CD4-positive, alpha-beta T cell (primary cell): ENCODE measurements at regions not wholly inside any gene's neighbourhood (a gene's known extent, or its start where the extent isn't known, plus 50 kb on each side); places are given as distances from the start of the nearest gene placed in this dataset.

ENCODE experiments used
- ATAC-seq: fragments of 200-7000 bp; cut with Tn5 transposase; one replicate; pipeline ENCODE4 v1.10.0; 2022; ENCODE audit warnings: mild to moderate bottlenecking; ENCODE audit not compliant: poor library complexity
- CTCF ChIA-PET: fragments of 350-600 bp; sonication (Branson Sonifier 250); formaldehyde crosslinking; loops from one replicate; lab custom pipeline; 2021; ENCODE audit warnings: antibody characterized with exemption, inconsistent platforms; lab: Charles Lee
- POLR2A ChIA-PET: fragments of 350-600 bp; sonication (Branson Sonifier 250); formaldehyde crosslinking; loops from one replicate; lab custom pipeline; 2021; ENCODE audit warnings: antibody characterized with exemption, inconsistent platforms; lab: Charles Lee
- DNase-seq, 14 experiments: peaks; one replicate each; pipeline ENCODE4 v3.0.0-alpha.2; 2013 to 2020; ENCODE audit warnings: mixed read lengths in 2 of 14
- H3K27ac ChIP-seq, 2 donors: one replicate each; pipeline versions ENCODE4 v1.5.1 to v1.7.0; 2013; ENCODE audit warnings: low read length in 2 of 2, low read depth in 1 of 2, mild to moderate bottlenecking in 1 of 2
- H3K27me3 ChIP-seq, 2 experiments: 1 replicate in 1 of 2; 2 replicates in 1 of 2; pipeline versions ENCODE4 v1.6.1 to v1.7.0; 2013; ENCODE audit warnings: low read length in 2 of 2, control low read depth in 1 of 2, mild to moderate bottlenecking in 1 of 2, moderate library complexity in 1 of 2; ENCODE audit not compliant: insufficient read depth in 2 of 2, control insufficient read depth in 1 of 2
- H3K36me3 ChIP-seq: one replicate; pipeline ENCODE4 v1.6.1; 2013; ENCODE audit warnings: low read length, control low read depth; ENCODE audit not compliant: insufficient read depth
- H3K4me1 ChIP-seq: one replicate; pipeline ENCODE4 v1.6.1; 2013; ENCODE audit warnings: low read length, control low read depth; ENCODE audit not compliant: insufficient read depth
- H3K4me3 ChIP-seq: one replicate; pipeline ENCODE4 v1.5.1; 2013; ENCODE audit warnings: mild to moderate bottlenecking, low read length, moderate library complexity
- H3K9me3 ChIP-seq, 2 experiments: 1 replicate in 1 of 2; 2 replicates in 1 of 2; pipeline versions ENCODE4 v1.6.1 to v1.7.0; 2013; ENCODE audit warnings: low read length in 2 of 2, mild to moderate bottlenecking in 2 of 2, control low read depth in 1 of 2, moderate library complexity in 1 of 2; ENCODE audit not compliant: control insufficient read depth in 1 of 2, insufficient read depth in 1 of 2
- H3K27ac Mint-ChIP-seq: one replicate; pipeline ENCODE4 v1.8.0; 2020; ENCODE audit warnings: mixed read lengths
- H3K27me3 Mint-ChIP-seq: one replicate; pipeline ENCODE4 v1.8.0; 2021; ENCODE audit warnings: mixed read lengths
- H3K36me3 Mint-ChIP-seq: one replicate; pipeline ENCODE4 v1.8.0; 2021; ENCODE audit warnings: low read depth, mixed read lengths
- H3K4me1 Mint-ChIP-seq: one replicate; pipeline ENCODE4 v1.8.0; 2021; ENCODE audit warnings: low read depth, mixed read lengths
- H3K4me3 Mint-ChIP-seq: one replicate; pipeline ENCODE4 v1.8.0; 2020; ENCODE audit warnings: mild to moderate bottlenecking, mixed read lengths
- H3K9me3 Mint-ChIP-seq: one replicate; pipeline ENCODE4 v1.8.0; 2020; ENCODE audit warnings: mixed read lengths
- intact Hi-C, 2 experiments: fragments of 100-400 bp; cut with DNase I in 1 of 2; cut with micrococcal nuclease in 1 of 2; formaldehyde crosslinking; loops; one replicate each; pipeline versions ENCODE4 v1.15.1 to v1.9.0; 2023 to 2025; cut with DNase I, micrococcal nuclease
- TF ChIP-seq, protein P1 (sequence below): fragments of 200-600 bp; IDR thresholded peaks from one replicate; pipeline ENCODE4 v1.8.0; 2022; ENCODE audit warnings: antibody characterized with exemption, mild to moderate bottlenecking

DNA sequence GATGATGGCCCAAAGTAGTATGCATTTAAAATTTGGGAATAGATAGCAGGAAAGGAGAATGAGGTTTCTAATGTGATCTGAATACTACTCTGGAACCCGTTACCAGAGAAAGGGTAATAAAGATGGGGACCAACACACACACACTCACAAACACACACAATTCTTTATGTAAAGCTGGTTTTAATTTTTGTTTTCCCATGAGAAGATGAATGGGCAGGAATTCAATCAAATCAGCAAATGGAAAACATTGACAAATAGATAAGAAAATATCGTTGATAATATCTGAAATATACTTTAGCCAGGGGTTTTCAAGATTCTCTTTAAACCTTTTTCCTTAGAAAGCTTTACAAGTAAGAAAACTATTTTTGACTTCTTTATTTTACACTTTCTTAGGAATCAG lies 303.0 kb downstream of the PRL start:
- Histone ChIP-seq H3K36me3 (no peaks in the 10 kb centered on the region), H3K9me3 (no peaks in the 10 kb centered on the region), H3K4me1 (no peaks in the 10 kb centered on the region), H3K4me3 (no peak overlapping the region), H3K27me3 (no peaks in the 10 kb centered on the region), H3K27ac (no peak overlapping the region)
- ATAC-seq (no peak), DNase-seq (no peak)
- no peak overlapping the region for H3K27ac Mint-ChIP-seq
- H3K9me3 Mint-ChIP-seq = no peaks in the 10 kb centered on the region
- TF ChIP-seq, protein P1, sequence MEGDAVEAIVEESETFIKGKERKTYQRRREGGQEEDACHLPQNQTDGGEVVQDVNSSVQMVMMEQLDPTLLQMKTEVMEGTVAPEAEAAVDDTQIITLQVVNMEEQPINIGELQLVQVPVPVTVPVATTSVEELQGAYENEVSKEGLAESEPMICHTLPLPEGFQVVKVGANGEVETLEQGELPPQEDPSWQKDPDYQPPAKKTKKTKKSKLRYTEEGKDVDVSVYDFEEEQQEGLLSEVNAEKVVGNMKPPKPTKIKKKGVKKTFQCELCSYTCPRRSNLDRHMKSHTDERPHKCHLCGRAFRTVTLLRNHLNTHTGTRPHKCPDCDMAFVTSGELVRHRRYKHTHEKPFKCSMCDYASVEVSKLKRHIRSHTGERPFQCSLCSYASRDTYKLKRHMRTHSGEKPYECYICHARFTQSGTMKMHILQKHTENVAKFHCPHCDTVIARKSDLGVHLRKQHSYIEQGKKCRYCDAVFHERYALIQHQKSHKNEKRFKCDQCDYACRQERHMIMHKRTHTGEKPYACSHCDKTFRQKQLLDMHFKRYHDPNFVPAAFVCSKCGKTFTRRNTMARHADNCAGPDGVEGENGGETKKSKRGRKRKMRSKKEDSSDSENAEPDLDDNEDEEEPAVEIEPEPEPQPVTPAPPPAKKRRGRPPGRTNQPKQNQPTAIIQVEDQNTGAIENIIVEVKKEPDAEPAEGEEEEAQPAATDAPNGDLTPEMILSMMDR = no peak
- H3K27me3 Mint-ChIP-seq = no peaks in the 10 kb centered on the region
- CTCF ChIA-PET = interaction anchor here (1.0 kb wide), 1 partner anchor 9 kb away, joined by 4 read pairs; no protein-coding TSS in a partner anchor
- H3K4me3 Mint-ChIP-seq = no peak overlapping the region
- no peaks in the 10 kb centered on the region for H3K36me3 Mint-ChIP-seq
- H3K4me1 Mint-ChIP-seq = peaks cover 18% of the 10 kb centered on the region
- intact Hi-C loops = no loop called here
- POLR2A ChIA-PET = no interaction called here

DNA sequence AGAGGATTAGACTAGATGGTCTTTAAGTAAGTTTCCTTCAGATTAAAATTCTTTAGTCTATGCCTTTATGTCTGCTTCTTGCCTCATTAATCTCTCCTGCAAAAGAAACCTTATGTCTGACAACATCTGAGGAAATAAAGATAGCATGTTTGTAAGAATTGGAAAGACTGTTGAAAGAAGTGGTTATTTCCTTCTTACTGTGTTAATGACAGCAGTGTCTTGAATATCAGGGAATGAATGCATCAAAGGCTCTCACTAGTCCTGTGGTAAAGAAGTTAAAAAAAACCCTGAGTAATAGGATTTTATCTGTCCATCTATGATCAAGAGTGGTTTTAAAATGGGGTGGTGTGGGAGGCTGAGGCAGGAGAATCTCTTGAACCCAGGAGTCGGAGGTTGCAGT lies 302.0 kb downstream of the PRL start:
- Histone ChIP-seq H3K9me3 (no peaks in the 10 kb centered on the region), H3K36me3 (no peaks in the 10 kb centered on the region), H3K27me3 (no peaks in the 10 kb centered on the region), H3K4me3 (no peak overlapping the region), H3K27ac (no peak overlapping the region), H3K4me1 (no peaks in the 10 kb centered on the region)
- intact Hi-C loops = no loop called here
- H3K4me3 Mint-ChIP-seq = no peak overlapping the region
- CTCF ChIA-PET = no interaction called here
- no peak for ATAC-seq
- no peaks in the 10 kb centered on the region for H3K27me3 Mint-ChIP-seq
- DNase-seq = no peak
- no peak overlapping the region for H3K27ac Mint-ChIP-seq
- H3K4me1 Mint-ChIP-seq = peaks cover 25% of the 10 kb centered on the region
- POLR2A ChIA-PET = no interaction called here
- no peaks in the 10 kb centered on the region for H3K36me3 Mint-ChIP-seq
- H3K9me3 Mint-ChIP-seq = no peaks in the 10 kb centered on the region
- TF ChIP-seq, protein P1 = no peak

DNA sequence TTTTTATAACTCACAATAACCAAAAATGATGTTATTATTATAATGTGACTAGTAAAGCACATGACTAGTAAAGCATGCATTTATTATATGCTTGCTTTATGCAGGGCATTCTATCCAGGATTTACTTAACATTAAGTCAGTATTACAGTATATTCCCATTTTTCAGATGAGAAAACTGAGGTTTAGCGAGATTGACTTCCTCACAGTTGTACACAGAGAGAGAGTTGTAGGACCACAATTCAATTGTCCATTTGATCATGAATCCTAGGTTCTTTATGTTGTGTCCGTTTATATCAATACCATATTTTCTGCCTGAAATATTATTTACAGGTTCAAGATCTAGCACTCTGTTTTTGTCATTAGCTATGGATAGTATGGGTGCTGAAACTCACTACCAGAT lies 301.5 kb downstream of the PRL start:
- DNase-seq (no peak), ATAC-seq (no peak)
- Histone ChIP-seq H3K9me3 (no peaks in the 10 kb centered on the region), H3K27me3 (no peaks in the 10 kb centered on the region), H3K27ac (no peak overlapping the region), H3K36me3 (no peaks in the 10 kb centered on the region), H3K4me3 (no peak overlapping the region), H3K4me1 (no peaks in the 10 kb centered on the region)
- ChIA-PET CTCF (no interaction called here), POLR2A (no interaction called here)
- Mint-ChIP-seq H3K36me3 (no peaks in the 10 kb centered on the region), H3K27me3 (no peaks in the 10 kb centered on the region), H3K4me1 (peaks cover 25% of the 10 kb centered on the region), H3K4me3 (no peak overlapping the region), H3K9me3 (no peaks in the 10 kb centered on the region), H3K27ac (no peak overlapping the region)
- TF ChIP-seq, protein P1 = no peak
- intact Hi-C loops = no loop called here
